GM23338 (cell line): ENCODE measurements at regions not wholly inside any gene's neighbourhood (a gene's known extent, or its start where the extent isn't known, plus 50 kb on each side); places are given as distances from the start of the nearest gene placed in this dataset.

Source experiments
- ATAC-seq: fragments of 200-7000 bp; cut with Tn5 transposase; 3 replicates; pipeline ENCODE4 v1.9.1; 2020
- DNase-seq: peaks from one replicate; pipeline ENCODE4 v3.0.0-alpha.2; 2015; ENCODE audit warnings: low spot score
- H2AFZ ChIP-seq: fragments of 200-600 bp; sonication (generic); 2 replicates; pipeline ENCODE4 v1.8.0; 2016; ENCODE audit warnings: antibody characterized with exemption, mild to moderate bottlenecking, moderate library complexity
- H3F3A ChIP-seq: fragments of 200-600 bp; sonication (generic); replicated peaks from 2 replicates; pipeline ENCODE4 v1.8.0; 2017; ENCODE audit warnings: antibody characterized with exemption, mixed run types, low read depth
- H3K27ac ChIP-seq: fragments of 200-600 bp; sonication (generic); 2 replicates; pipeline ENCODE4 v1.6.1; 2016; ENCODE audit warnings: low read depth
- H3K27me3 ChIP-seq: fragments of 200-600 bp; sonication (generic); 2 replicates; pipeline ENCODE4 v1.8.0; 2016; ENCODE audit warnings: mild to moderate bottlenecking, mixed run types, moderate library complexity; ENCODE audit not compliant: insufficient read depth
- H3K36me3 ChIP-seq: fragments of 200-600 bp; sonication (generic); 2 replicates; pipeline ENCODE4 v1.8.0; 2016; ENCODE audit warnings: mild to moderate bottlenecking; ENCODE audit not compliant: insufficient read depth
- H3K4me1 ChIP-seq: fragments of 200-600 bp; sonication (generic); 2 replicates; pipeline ENCODE4 v1.8.0; 2016; ENCODE audit warnings: mild to moderate bottlenecking, moderate library complexity; ENCODE audit not compliant: insufficient read depth
- H3K4me2 ChIP-seq: fragments of 200-600 bp; sonication (generic); 2 replicates; pipeline ENCODE4 v1.7.1; 2017; ENCODE audit warnings: mixed run types
- H3K4me3 ChIP-seq: fragments of 200-600 bp; sonication (generic); 2 replicates; pipeline ENCODE4 v1.6.1; 2016; ENCODE audit warnings: mixed run types
- H3K79me2 ChIP-seq: fragments of 200-600 bp; sonication (generic); replicated peaks from 2 replicates; pipeline ENCODE4 v1.8.0; 2017; ENCODE audit warnings: mild to moderate bottlenecking; ENCODE audit not compliant: insufficient read depth
- H3K9me2 ChIP-seq: fragments of 200-600 bp; sonication (generic); 2 replicates; pipeline ENCODE4 v1.8.0; 2017; ENCODE audit not compliant: insufficient read depth
- H4K20me1 ChIP-seq: fragments of 200-600 bp; sonication (generic); replicated peaks from 2 replicates; pipeline ENCODE4 v1.8.0; 2017; ENCODE audit warnings: mild to moderate bottlenecking; ENCODE audit not compliant: insufficient read depth
- H3K27ac Mint-ChIP-seq: 2 replicates; pipeline ENCODE4 v1.8.0; 2020; ENCODE audit warnings: inconsistent platforms, mild to moderate bottlenecking, moderate library complexity, mixed read lengths
- H3K27me3 Mint-ChIP-seq: 3 replicates; pipeline ENCODE4 v1.8.0; 2022; ENCODE audit warnings: low read depth, mild to moderate bottlenecking, moderate library complexity, mixed read lengths, inconsistent platforms; ENCODE audit not compliant: insufficient read depth, poor library complexity
- H3K36me3 Mint-ChIP-seq: 3 replicates; pipeline ENCODE4 v1.8.0; 2021; ENCODE audit warnings: low read depth, mild to moderate bottlenecking, inconsistent platforms, moderate library complexity, mixed read lengths
- H3K4me1 Mint-ChIP-seq: 3 replicates; pipeline ENCODE4 v1.8.0; 2020; ENCODE audit warnings: mild to moderate bottlenecking, inconsistent platforms, mixed read lengths
- H3K4me3 Mint-ChIP-seq: 3 replicates; pipeline ENCODE4 v1.8.0; 2021; ENCODE audit warnings: moderate library complexity, mild to moderate bottlenecking, inconsistent platforms, mixed read lengths
- H3K9me3 Mint-ChIP-seq: 3 replicates; pipeline ENCODE4 v1.8.0; 2020; ENCODE audit warnings: moderate library complexity, mild to moderate bottlenecking, inconsistent platforms, mixed read lengths
- ETS1 ChIP-seq: IDR thresholded peaks from 2 replicates; pipeline ENCODE4 v1.6.1; 2016; ENCODE audit warnings: antibody characterized with exemption
- EZH2 ChIP-seq: fragments of 200-600 bp; sonication (generic); IDR thresholded peaks from one replicate; pipeline ENCODE4 v1.8.0; 2017; ENCODE audit warnings: antibody characterized with exemption, mild to moderate bottlenecking, low read depth; ENCODE audit not compliant: unreplicated experiment
- EZH2phosphoT487 ChIP-seq: fragments of 200-600 bp; sonication (generic); IDR thresholded peaks from one replicate; pipeline ENCODE4 v1.8.1; 2018; ENCODE audit warnings: antibody characterized with exemption; ENCODE audit not compliant: unreplicated experiment
- NANOG ChIP-seq: IDR thresholded peaks from 2 replicates; pipeline ENCODE4 v1.6.1; 2016; ENCODE audit warnings: antibody characterized with exemption, borderline replicate concordance
- POLR2AphosphoS5 ChIP-seq: IDR thresholded peaks from 2 replicates; pipeline ENCODE4 v1.6.1; 2016; ENCODE audit warnings: antibody characterized with exemption, low read depth
- ZNF462 ChIP-seq: fragments of 250-450 bp; sonication (Bioruptor Pico); IDR thresholded peaks from 2 replicates; pipeline ENCODE4 v1.5.0; 2020; ENCODE audit warnings: mild to moderate bottlenecking, moderate library complexity
- TF ChIP-seq, protein P1 (sequence below), 2 experiments: fragments of 200-600 bp in 1 of 2; sonication (generic) in 1 of 2; conservative IDR thresholded peaks; 2 replicates each; pipeline versions ENCODE4 v1.5.1 to v1.6.1; 2016 to 2017; ENCODE audit warnings: antibody characterized with exemption in 2 of 2, low read depth in 2 of 2, mild to moderate bottlenecking in 2 of 2, moderate library complexity in 1 of 2

- Mint-ChIP-seq H3K27ac (no peak overlapping the region), H3K4me1 (peaks cover 7% of the 10 kb centered on the region), H3K36me3 (peaks cover 35% of the 10 kb centered on the region), H3K27me3 (peaks cover 3% of the 10 kb centered on the region), H3K4me3 (no peak overlapping the region), H3K9me3 (peaks cover 34% of the 10 kb centered on the region)
- Histone ChIP-seq H3K27ac (no peak overlapping the region), H3K27me3 (no peaks in the 10 kb centered on the region), H3K9me2 (0 out of 2 replicates have a peak, but pooled peaks cover 4% of the 10 kb centered on the region), H3F3A (no peaks in the 10 kb centered on the region), H4K20me1 (no peaks in the 10 kb centered on the region), H2AFZ (no peak overlapping the region), H3K4me2 (no peak overlapping the region), H3K36me3 (peaks cover 4% of the 10 kb centered on the region; the same call in 1 of the 2 replicates), H3K79me2 (no peaks in the 10 kb centered on the region), H3K4me1 (peaks cover 5% of the 10 kb centered on the region; the same call in 1 of the 2 replicates), H3K4me3 (no peak overlapping the region)
- ATAC-seq (no peak), DNase-seq (no peak)
- TF ChIP-seq EZH2 (no peak), ETS1 (no peak), NANOG (no peak), POLR2AphosphoS5 (no peak), EZH2phosphoT487 (no peak), ZNF462 (CRISPR knock-in tag) (no peak)
- TF ChIP-seq, protein P1, sequence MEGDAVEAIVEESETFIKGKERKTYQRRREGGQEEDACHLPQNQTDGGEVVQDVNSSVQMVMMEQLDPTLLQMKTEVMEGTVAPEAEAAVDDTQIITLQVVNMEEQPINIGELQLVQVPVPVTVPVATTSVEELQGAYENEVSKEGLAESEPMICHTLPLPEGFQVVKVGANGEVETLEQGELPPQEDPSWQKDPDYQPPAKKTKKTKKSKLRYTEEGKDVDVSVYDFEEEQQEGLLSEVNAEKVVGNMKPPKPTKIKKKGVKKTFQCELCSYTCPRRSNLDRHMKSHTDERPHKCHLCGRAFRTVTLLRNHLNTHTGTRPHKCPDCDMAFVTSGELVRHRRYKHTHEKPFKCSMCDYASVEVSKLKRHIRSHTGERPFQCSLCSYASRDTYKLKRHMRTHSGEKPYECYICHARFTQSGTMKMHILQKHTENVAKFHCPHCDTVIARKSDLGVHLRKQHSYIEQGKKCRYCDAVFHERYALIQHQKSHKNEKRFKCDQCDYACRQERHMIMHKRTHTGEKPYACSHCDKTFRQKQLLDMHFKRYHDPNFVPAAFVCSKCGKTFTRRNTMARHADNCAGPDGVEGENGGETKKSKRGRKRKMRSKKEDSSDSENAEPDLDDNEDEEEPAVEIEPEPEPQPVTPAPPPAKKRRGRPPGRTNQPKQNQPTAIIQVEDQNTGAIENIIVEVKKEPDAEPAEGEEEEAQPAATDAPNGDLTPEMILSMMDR (conservative IDR thresholded peaks at IDR 0.05; ENCODE audit: low read depth in 2 of 2) = no peak
These were observed 566.8 kb downstream of the TFAP2A start for GRCh38 chr6:9848094-9848493.
